GDM1 (cell line): ENCODE measurements at regions not wholly inside any gene's neighbourhood (a gene's known extent, or its start where the extent isn't known, plus 50 kb on each side); places are given as distances from the start of the nearest gene placed in this dataset.
"Not testable (repeated sequence)": the region's sequence is repeated elsewhere in the genome, so short reads cannot be mapped to it uniquely, and the experiment has no call there.

Source experiments
- DNase-seq: peaks from one replicate; lab custom pipeline; 2025; lab: John Stamatoyannopoulos, UW

GRCh38 chr5:159784993-159785392, 131.3 kb upstream of the ADRA1B start:
- no peak for DNase-seq

- DNase-seq, result no peak
These were observed 130.6 kb upstream of the ADRA1B start for GRCh38 chr5:159785656-159786055.

- no peak for DNase-seq
These were observed 130.1 kb upstream of the ADRA1B start for GRCh38 chr5:159786201-159786600.

GRCh38 chr5:159786901-159787691, 129.2 kb upstream of the ADRA1B start:
- no peak for DNase-seq

- DNase-seq, result no peak
These were observed 128.4 kb upstream of the ADRA1B start for GRCh38 chr5:159787837-159788236.

GRCh38 chr5:159788835-159789331, 127.4 kb upstream of the ADRA1B start:
- DNase-seq, result no peak

GRCh38 chr5:159792180-159792579, 124.1 kb upstream of the ADRA1B start:
- no peak for DNase-seq

- no peak for DNase-seq
These were observed 118.9 kb upstream of the ADRA1B start for GRCh38 chr5:159797261-159797970.

- no peak for DNase-seq
These were observed 116.6 kb upstream of the ADRA1B start for GRCh38 chr5:159799701-159800100.

- no peak for DNase-seq
These were observed 116.0 kb upstream of the ADRA1B start for GRCh38 chr5:159800131-159800840.

GRCh38 chr5:159801303-159801702, 115.0 kb upstream of the ADRA1B start:
- DNase-seq, result no peak

GRCh38 chr5:159802661-159803060, 113.6 kb upstream of the ADRA1B start:
- DNase-seq, result no peak

- DNase-seq, result no peak
These were observed 112.2 kb upstream of the ADRA1B start for GRCh38 chr5:159804121-159804520.

GRCh38 chr5:159805021-159805420, 111.3 kb upstream of the ADRA1B start:
- peak; percentile 66 for DNase-seq

GRCh38 chr5:159807135-159807534, 109.1 kb upstream of the ADRA1B start:
- not testable (repeated sequence) for DNase-seq

- no peak for DNase-seq
These were observed 108.7 kb upstream of the ADRA1B start for GRCh38 chr5:159807586-159807985.

- DNase-seq, result no peak
These were observed 104.6 kb upstream of the ADRA1B start for GRCh38 chr5:159811712-159812111.

GRCh38 chr5:159812759-159813158, 103.5 kb upstream of the ADRA1B start:
- DNase-seq, result not testable (repeated sequence)

- no peak for DNase-seq
These were observed 102.1 kb upstream of the ADRA1B start for GRCh38 chr5:159814222-159814621.

GRCh38 chr5:159814805-159815585, 101.3 kb upstream of the ADRA1B start:
- no peak for DNase-seq

GRCh38 chr5:159817262-159818029, 98.8 kb upstream of the ADRA1B start:
- no peak for DNase-seq
